Limb (tissue), 2 donors: ENCODE measurements at regions not wholly inside any gene's neighbourhood (a gene's known extent, or its start where the extent isn't known, plus 50 kb on each side); places are given as distances from the start of the nearest gene placed in this dataset.
"Not testable (repeated sequence)": the region's sequence is repeated elsewhere in the genome, so short reads cannot be mapped to it uniquely, and the experiment has no call there.

Source experiments
- DNase-seq, 2 donors: peaks; one replicate each; pipeline ENCODE4 v3.0.0-alpha.2; 2016; ENCODE audit errors: extremely low spot score in 2 of 2

- DNase-seq = no peak
Observed at GRCh38 chr2:19102696-19103423, 255.6 kb downstream of the OSR1 start.

- no peak for DNase-seq
Observed at GRCh38 chr2:19101968-19102367, 256.5 kb downstream of the OSR1 start.

GRCh38 chr2:19100570-19100969 lies 257.9 kb downstream of the OSR1 start:
- no peak for DNase-seq

GRCh38 chr2:19099181-19099580 lies 259.2 kb downstream of the OSR1 start:
- DNase-seq = no peak

- DNase-seq = no peak
Observed at GRCh38 chr2:19098467-19099160, 259.8 kb downstream of the OSR1 start.

- not testable (repeated sequence) for DNase-seq
Observed at GRCh38 chr2:19089476-19089875, 268.9 kb downstream of the OSR1 start.

- DNase-seq = no peak
Observed at GRCh38 chr2:19086231-19086651, 272.2 kb downstream of the OSR1 start.

- DNase-seq = no peak
Observed at GRCh38 chr2:19078709-19079108, 279.7 kb downstream of the OSR1 start.

- no peak for DNase-seq
Observed at GRCh38 chr2:19073522-19073921, 284.9 kb downstream of the OSR1 start.

- no peak for DNase-seq
Observed at GRCh38 chr2:19072161-19072560, 286.3 kb downstream of the OSR1 start.

- no peak for DNase-seq
Observed at GRCh38 chr2:19070886-19071285, 287.5 kb downstream of the OSR1 start.

- no peak for DNase-seq
Observed at GRCh38 chr2:19068206-19068605, 290.2 kb downstream of the OSR1 start.

- DNase-seq = no peak
Observed at GRCh38 chr2:19062370-19062769, 296.1 kb downstream of the OSR1 start.

- no peak for DNase-seq
Observed at GRCh38 chr2:19059076-19059475, 299.3 kb downstream of the OSR1 start.

- DNase-seq = no peak
Observed at GRCh38 chr2:19051203-19051831, 307.1 kb downstream of the OSR1 start.

- DNase-seq = no peak
Observed at GRCh38 chr2:19050354-19050753, 308.1 kb downstream of the OSR1 start.

GRCh38 chr2:19048593-19049266 lies 309.7 kb downstream of the OSR1 start:
- DNase-seq = peak in 1 of 2 donors; percentile 53

- DNase-seq = no peak
Observed at GRCh38 chr2:19046986-19047780, 311.2 kb downstream of the OSR1 start.

GRCh38 chr2:19045151-19045550 lies 313.3 kb downstream of the OSR1 start:
- DNase-seq = no peak

GRCh38 chr2:19043893-19044292 lies 314.5 kb downstream of the OSR1 start:
- DNase-seq = no peak

- DNase-seq = no peak
Observed at GRCh38 chr2:19041434-19042041, 316.9 kb downstream of the OSR1 start.
